WTC11 (cell line): ENCODE measurements at regions not wholly inside any gene's neighbourhood (a gene's known extent, or its start where the extent isn't known, plus 50 kb on each side); places are given as distances from the start of the nearest gene placed in this dataset.

ENCODE experiments used
- ATAC-seq: fragments of 200-7000 bp; cut with Tn5 transposase; 2 replicates; pipeline ENCODE4 v1.10.0; 2021; ENCODE audit warnings: mild to moderate bottlenecking, moderate library complexity
- CTCF ChIA-PET: fragments of 300-600 bp; sonication (Branson Sonifier 250); formaldehyde crosslinking; loops from one replicate; lab custom pipeline; 2021; ENCODE audit warnings: antibody characterized with exemption; lab: Charles Lee
- POLR2A ChIA-PET: fragments of 350-600 bp; sonication (Branson Sonifier 250); formaldehyde crosslinking; loops from one replicate; lab custom pipeline; 2021; ENCODE audit warnings: antibody characterized with exemption; lab: Charles Lee
- DNase-seq: peaks from one replicate; pipeline ENCODE4 v3.0.0; 2021; ENCODE audit warnings: low spot score
- H3K27ac Mint-ChIP-seq: 2 replicates; pipeline ENCODE4 v1.8.0; 2021; ENCODE audit warnings: mixed read lengths
- H3K27me3 Mint-ChIP-seq: 2 replicates; pipeline ENCODE4 v1.8.0; 2021; ENCODE audit warnings: low read depth, mild to moderate bottlenecking, moderate library complexity, mixed read lengths
- H3K36me3 Mint-ChIP-seq: 2 replicates; pipeline ENCODE4 v1.8.0; 2021; ENCODE audit warnings: mixed read lengths
- H3K4me1 Mint-ChIP-seq: 2 replicates; pipeline ENCODE4 v1.8.0; 2022; ENCODE audit warnings: mixed read lengths
- H3K4me3 Mint-ChIP-seq: 2 replicates; pipeline ENCODE4 v1.8.0; 2021; ENCODE audit warnings: mild to moderate bottlenecking, moderate library complexity, mixed read lengths
- H3K9me3 Mint-ChIP-seq: 2 replicates; pipeline ENCODE4 v1.8.0; 2021; ENCODE audit warnings: mixed read lengths
- ATF3 ChIP-seq: sonication (generic); formaldehyde crosslinking; conservative IDR thresholded peaks from 2 replicates; pipeline ENCODE4 v1.8.1; 2022; ENCODE audit warnings: mild to moderate bottlenecking, missing genetic modification reagents
- CREM ChIP-seq: sonication (generic); formaldehyde crosslinking; IDR thresholded peaks from 2 replicates; pipeline ENCODE4 v1.8.1; 2022; ENCODE audit warnings: mild to moderate bottlenecking, missing genetic modification reagents, moderate library complexity
- E2F4 ChIP-seq: sonication (generic); formaldehyde crosslinking; IDR thresholded peaks from 2 replicates; pipeline ENCODE4 v1.8.1; 2022; ENCODE audit warnings: low read depth, mild to moderate bottlenecking, moderate library complexity, missing genetic modification reagents, borderline replicate concordance
- E2F5 ChIP-seq: sonication (generic); formaldehyde crosslinking; IDR thresholded peaks from 2 replicates; pipeline ENCODE4 v1.8.1; 2022; ENCODE audit warnings: mild to moderate bottlenecking, moderate library complexity, missing genetic modification reagents
- FOXJ3 ChIP-seq: sonication (generic); formaldehyde crosslinking; IDR thresholded peaks from 2 replicates; pipeline ENCODE4 v1.9.0; 2021; ENCODE audit warnings: missing genetic modification reagents, mild to moderate bottlenecking, borderline replicate concordance
- FOXP1 ChIP-seq: sonication (generic); formaldehyde crosslinking; IDR thresholded peaks from 2 replicates; pipeline ENCODE4 v1.8.0; 2022; ENCODE audit warnings: missing genetic modification reagents, mild to moderate bottlenecking, moderate library complexity, borderline replicate concordance
- IRF2 ChIP-seq: sonication (generic); formaldehyde crosslinking; IDR thresholded peaks from 2 replicates; pipeline ENCODE4 v1.8.0; 2022; ENCODE audit warnings: low read depth, missing genetic modification reagents, borderline replicate concordance
- OVOL2 ChIP-seq: fragments of 250-450 bp; sonication (Bioruptor Pico); IDR thresholded peaks from 2 replicates; pipeline ENCODE4 v1.9.0; 2021; ENCODE audit warnings: mild to moderate bottlenecking, borderline replicate concordance
- PRRX2 ChIP-seq: fragments of 250-450 bp; sonication (Bioruptor Pico); IDR thresholded peaks from 2 replicates; pipeline ENCODE4 v1.8.0; 2021; ENCODE audit warnings: mild to moderate bottlenecking
- USF1 ChIP-seq: sonication (generic); formaldehyde crosslinking; IDR thresholded peaks from 2 replicates; pipeline ENCODE4 v1.8.0; 2022; ENCODE audit warnings: mild to moderate bottlenecking, missing genetic modification reagents
- ZNF121 ChIP-seq: sonication (generic); formaldehyde crosslinking; IDR thresholded peaks from 2 replicates; pipeline ENCODE4 v1.8.0; 2023; ENCODE audit warnings: missing genetic modification reagents
- ZNF263 ChIP-seq: sonication (generic); formaldehyde crosslinking; IDR thresholded peaks from 2 replicates; pipeline ENCODE4 v1.8.1; 2022; ENCODE audit warnings: low read depth, mild to moderate bottlenecking, moderate library complexity, missing genetic modification reagents
- ZNF317 ChIP-seq: sonication (generic); formaldehyde crosslinking; IDR thresholded peaks from 2 replicates; pipeline ENCODE4 v1.8.1; 2023; ENCODE audit warnings: low read depth, mild to moderate bottlenecking, moderate library complexity, missing genetic modification reagents, borderline replicate concordance
- ZNF532 ChIP-seq: fragments of 250-450 bp; sonication (Bioruptor Pico); IDR thresholded peaks from 2 replicates; pipeline ENCODE4 v1.9.0; 2021; ENCODE audit warnings: mild to moderate bottlenecking, borderline replicate concordance

GRCh38 chr17:64750478-64750877 is 88.4 kb upstream of the SMURF2 start:
- CTCF ChIA-PET = no interaction called here
- Mint-ChIP-seq H3K27me3 (no peaks in the 10 kb centered on the region), H3K27ac (no peak overlapping the region), H3K4me1 (no peaks in the 10 kb centered on the region), H3K9me3 (no peaks in the 10 kb centered on the region)
- no peak for ATAC-seq
- DNase-seq = no peak
- no peak for TF ChIP-seq USF1
- no peak for TF ChIP-seq ZNF121 (CRISPR knock-in tag)
- no peak for TF ChIP-seq ZNF317 (CRISPR knock-in tag)
- TF ChIP-seq OVOL2 (CRISPR knock-in tag) = no peak
- TF ChIP-seq, all 79 proteins: peak for 0
- POLR2A ChIA-PET = no interaction called here
- peaks cover 27% of the 10 kb centered on the region for H3K36me3 Mint-ChIP-seq
- H3K4me3 Mint-ChIP-seq = no peak overlapping the region

GRCh38 chr17:64749306-64749705 is 87.2 kb upstream of the SMURF2 start:
- CTCF ChIA-PET = no interaction called here
- no peak for ATAC-seq

More at GRCh38 chr17:64749306-64749705, 87.2 kb upstream of the SMURF2 start:
- TF ChIP-seq E2F4 (CRISPR knock-in tag) (no peak), PRRX2 (CRISPR knock-in tag) (no peak), CREM (CRISPR knock-in tag) (no peak), IRF2 (CRISPR knock-in tag) (no peak), FOXP1 (CRISPR knock-in tag) (no peak), FOXJ3 (CRISPR knock-in tag) (no peak), ZNF532 (CRISPR knock-in tag) (no peak), ATF3 (CRISPR knock-in tag) (no peak), E2F5 (CRISPR knock-in tag) (no peak), ZNF263 (CRISPR knock-in tag) (no peak)
- no peak for DNase-seq
- Mint-ChIP-seq H3K9me3 (no peaks in the 10 kb centered on the region), H3K36me3 (peaks cover 22% of the 10 kb centered on the region), H3K27ac (no peak overlapping the region), H3K4me1 (no peaks in the 10 kb centered on the region), H3K4me3 (no peak overlapping the region), H3K27me3 (no peaks in the 10 kb centered on the region)
- POLR2A ChIA-PET = no interaction called here
